NCI-H2107 (cell line): ENCODE measurements at regions not wholly inside any gene's neighbourhood (a gene's known extent, or its start where the extent isn't known, plus 50 kb on each side); places are given as distances from the start of the nearest gene placed in this dataset.
"Not testable (repeated sequence)": the region's sequence is repeated elsewhere in the genome, so short reads cannot be mapped to it uniquely, and the experiment has no call there.

Experiments
- DNase-seq: peaks from one replicate; lab custom pipeline; 2025; lab: John Stamatoyannopoulos, UW

- no peak for DNase-seq
Measured at GRCh38 chr21:32884062-32884461, 112.5 kb upstream of the PAXBP1 start.

- peak; percentile 28 for DNase-seq
Measured at GRCh38 chr21:32886339-32886738, 114.8 kb upstream of the PAXBP1 start.

DNA sequence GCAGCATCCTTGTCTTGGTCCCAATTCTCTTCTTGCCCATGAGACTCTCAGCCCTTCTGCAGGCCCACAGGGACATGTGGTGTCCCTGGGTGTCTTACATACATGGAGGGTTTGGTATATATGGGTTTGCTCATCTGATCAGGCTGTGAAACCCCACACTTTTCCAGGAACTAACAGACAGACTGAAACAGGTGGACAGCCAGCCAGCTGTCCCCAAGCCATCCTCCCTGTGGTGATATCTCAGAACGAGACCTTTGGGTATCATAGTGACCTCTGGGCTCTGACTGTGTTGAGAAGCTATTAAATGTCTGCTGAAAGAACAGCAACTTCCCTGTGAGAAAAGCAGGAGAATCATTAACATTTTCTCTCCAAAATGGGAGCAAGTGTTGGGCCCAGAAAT is 115.5 kb upstream of the PAXBP1 start:
- no peak for DNase-seq

- no peak for DNase-seq
Measured at GRCh38 chr21:32888971-32889370, 117.4 kb upstream of the PAXBP1 start.

GRCh38 chr21:32889596-32889995 is 118.0 kb upstream of the PAXBP1 start:
- no peak for DNase-seq

- DNase-seq, result no peak
Measured at GRCh38 chr21:32894321-32894720, 122.8 kb upstream of the PAXBP1 start.

- no peak for DNase-seq
Measured at GRCh38 chr21:32900814-32901213, 124.9 kb upstream of the OLIG2 start.

GRCh38 chr21:32907521-32907920 is 118.2 kb upstream of the OLIG2 start:
- DNase-seq, result no peak

- no peak for DNase-seq
Measured at GRCh38 chr21:32908534-32908933, 117.2 kb upstream of the OLIG2 start.

DNA sequence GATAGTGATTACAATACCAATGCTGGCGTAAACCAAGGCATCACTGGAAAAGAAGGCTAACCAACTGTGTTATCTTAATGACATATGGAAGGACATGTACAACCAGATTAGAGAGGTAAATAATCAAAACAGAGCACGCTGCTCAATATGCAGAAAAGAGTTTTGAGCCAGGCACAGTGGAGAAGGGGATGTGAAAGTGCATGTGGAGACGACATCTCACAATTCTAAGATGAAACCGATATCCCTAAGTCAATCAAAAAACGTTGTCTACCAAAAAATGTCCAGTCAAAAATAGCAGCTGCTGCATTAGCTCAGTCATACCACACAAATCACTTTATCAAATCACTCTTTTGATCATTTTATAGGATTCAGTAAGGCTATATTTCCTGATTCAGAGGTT is 116.3 kb upstream of the OLIG2 start:
- no peak for DNase-seq

DNA sequence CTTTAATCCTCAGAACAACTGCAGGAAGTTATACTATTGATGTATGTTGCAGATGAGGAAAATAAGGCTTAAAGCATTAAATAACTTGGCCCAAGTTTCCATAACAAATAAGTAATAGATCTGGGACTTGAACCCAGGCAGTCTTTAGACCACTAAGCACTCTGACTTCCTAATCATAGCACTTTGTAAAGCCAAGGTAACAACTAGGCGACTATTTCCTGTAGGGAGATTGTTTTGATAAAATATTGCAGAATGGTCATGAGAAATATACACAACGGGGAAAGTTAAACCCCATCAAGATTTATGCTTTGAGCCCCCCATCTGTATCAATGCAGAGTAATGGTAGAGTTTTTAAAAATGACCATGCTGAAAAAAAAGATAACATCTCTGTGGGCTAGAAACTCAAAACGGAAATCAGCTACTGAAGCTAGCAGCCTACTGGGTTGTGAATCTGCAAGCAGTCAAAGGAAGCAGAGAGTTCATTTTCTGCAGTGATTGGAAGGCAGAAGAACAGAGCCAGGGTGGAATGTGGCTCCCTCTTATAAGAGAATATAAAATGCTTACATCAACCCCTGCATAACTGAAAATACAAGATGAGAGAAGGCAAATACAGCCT is 111.2 kb upstream of the OLIG2 start:
- no peak for DNase-seq

GRCh38 chr21:32915099-32915498 is 110.6 kb upstream of the OLIG2 start:
- DNase-seq, result no peak

DNA sequence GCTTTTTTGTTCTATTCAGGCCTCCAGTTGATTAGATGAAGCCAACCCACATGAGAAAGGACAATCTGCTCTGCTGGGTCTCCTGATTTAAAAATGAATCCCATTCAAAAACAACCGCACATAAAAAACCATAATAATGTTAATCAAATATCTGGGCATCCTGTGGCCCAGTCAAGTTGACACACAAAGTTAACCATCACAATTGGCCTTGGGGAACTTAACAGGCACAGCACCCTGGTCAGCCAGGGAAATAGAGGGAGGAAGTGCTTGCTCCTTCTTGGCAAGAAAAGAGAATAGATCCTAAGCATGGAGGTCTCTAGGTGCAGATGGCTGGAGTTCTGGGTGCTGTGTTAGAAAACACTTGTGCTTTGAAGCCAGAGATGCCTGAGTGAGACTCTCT is 109.6 kb upstream of the OLIG2 start:
- DNase-seq, result no peak

DNA sequence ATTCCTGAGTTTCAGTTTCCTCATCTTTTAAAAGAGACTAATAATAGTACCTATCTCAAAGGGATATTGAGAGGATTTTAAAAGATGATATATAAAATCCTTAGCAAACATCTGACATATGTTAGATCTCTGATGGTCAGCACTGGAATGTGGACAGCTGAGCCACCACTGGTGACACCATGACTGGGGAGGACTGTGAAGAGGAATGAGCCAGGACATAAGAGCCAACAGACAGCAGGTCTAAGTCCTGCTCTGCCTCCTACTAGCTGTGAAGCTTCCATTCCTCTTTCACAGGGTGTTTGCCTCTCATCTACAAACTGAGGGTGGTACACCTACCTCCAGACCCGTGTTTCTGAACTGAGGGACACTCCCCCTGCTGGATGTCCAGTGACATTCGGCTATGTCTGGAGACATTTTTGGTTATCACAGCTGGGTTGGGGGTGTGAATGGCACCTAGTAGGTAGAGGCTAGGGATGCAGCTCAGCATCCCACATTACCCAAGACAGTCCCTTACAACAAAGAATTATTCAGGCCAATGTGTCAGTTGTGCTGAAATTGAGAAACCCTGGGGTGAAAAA is 109.1 kb upstream of the OLIG2 start:
- DNase-seq, result no peak

- DNase-seq, result no peak
Measured at GRCh38 chr21:32917362-32918135, 108.2 kb upstream of the OLIG2 start.

GRCh38 chr21:32918478-32919120 is 107.1 kb upstream of the OLIG2 start:
- DNase-seq, result no peak

- DNase-seq, result no peak
Measured at GRCh38 chr21:32920474-32920873, 105.3 kb upstream of the OLIG2 start.

- DNase-seq, result no peak
Measured at GRCh38 chr21:32921632-32922230, 104.0 kb upstream of the OLIG2 start.

- DNase-seq, result no peak
Measured at GRCh38 chr21:32925098-32925497, 100.6 kb upstream of the OLIG2 start.

DNA sequence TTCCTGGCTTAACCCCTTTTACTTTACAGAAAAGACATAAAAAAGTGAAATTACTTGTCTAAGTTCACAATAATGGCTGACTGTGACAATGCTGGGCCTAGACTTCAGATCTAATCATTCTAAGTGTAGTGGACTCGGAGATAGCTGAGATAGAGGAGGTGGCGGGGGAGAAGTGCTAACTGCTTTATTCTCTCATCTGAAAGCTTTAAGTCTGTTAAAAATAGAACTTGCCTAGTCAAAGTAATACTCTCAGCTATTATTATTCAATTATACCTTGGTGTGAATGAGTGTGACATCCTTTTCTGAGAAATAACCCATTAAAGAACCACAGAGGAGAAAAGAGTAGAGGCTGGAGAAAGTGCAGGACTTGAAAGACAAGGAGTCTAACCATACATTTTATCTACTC is 96.1 kb upstream of the OLIG2 start:
- DNase-seq, result no peak

GRCh38 chr21:32930673-32931072 is 95.1 kb upstream of the OLIG2 start:
- DNase-seq, result no peak

GRCh38 chr21:32934068-32934467 is 91.7 kb upstream of the OLIG2 start:
- DNase-seq, result not testable (repeated sequence)

DNA sequence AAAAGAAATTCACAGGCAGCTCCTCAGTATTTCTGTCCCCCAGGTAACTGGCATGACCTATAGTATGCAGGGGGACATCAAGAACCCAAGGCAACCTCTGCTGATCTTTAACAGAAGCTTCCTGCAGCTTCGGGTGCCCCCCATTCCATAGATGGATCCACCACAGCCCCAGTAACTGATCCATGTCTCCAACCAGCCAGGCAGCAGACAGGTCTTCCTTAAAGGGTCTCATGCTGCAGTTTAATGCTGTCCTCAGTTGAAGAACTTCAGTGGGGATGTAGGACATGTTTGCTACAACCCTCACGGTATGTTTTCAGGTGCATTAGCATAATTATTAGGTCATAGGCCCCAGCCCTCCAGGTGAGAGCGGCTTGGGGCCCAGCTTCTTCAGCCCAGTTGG is 90.9 kb upstream of the OLIG2 start:
- no peak for DNase-seq
